NCI-H1930 (cell line): ENCODE measurements at regions not wholly inside any gene's neighbourhood (a gene's known extent, or its start where the extent isn't known, plus 50 kb on each side); places are given as distances from the start of the nearest gene placed in this dataset.
A peak's percentile ranks its signal among the peaks of the same experiment; 100 is the strongest.

Experiments
- DNase-seq, 2 experiments: peaks; one replicate each; lab custom pipeline; 2025; lab: John Stamatoyannopoulos, UW

- no peak for DNase-seq
Observed at GRCh38 chr5:101932599-101932998, 363.5 kb downstream of the SLCO4C1 start.

GRCh38 chr5:101929628-101930027, 366.5 kb downstream of the SLCO4C1 start:
- no peak for DNase-seq

- no peak for DNase-seq
Observed at GRCh38 chr5:101917166-101917565, 378.9 kb downstream of the SLCO4C1 start.

GRCh38 chr5:101915554-101915953, 380.5 kb downstream of the SLCO4C1 start:
- no peak for DNase-seq

GRCh38 chr5:101904736-101905135, 391.3 kb downstream of the SLCO4C1 start:
- DNase-seq: no peak

- peak in 1 of 2 experiments; percentile 2 for DNase-seq
Observed at GRCh38 chr5:101897914-101898313, 398.2 kb downstream of the SLCO4C1 start.

- no peak for DNase-seq
Observed at GRCh38 chr5:101894985-101895384, 401.1 kb downstream of the SLCO4C1 start.

GRCh38 chr5:101878190-101878589, 417.9 kb downstream of the SLCO4C1 start:
- DNase-seq: no peak

GRCh38 chr5:101877451-101877850, 418.6 kb downstream of the SLCO4C1 start:
- no peak for DNase-seq

- no peak for DNase-seq
Observed at GRCh38 chr5:101866473-101866872, 429.6 kb downstream of the SLCO4C1 start.

GRCh38 chr5:101860563-101860962, 435.5 kb downstream of the SLCO4C1 start:
- no peak for DNase-seq

GRCh38 chr5:101860145-101860544, 435.9 kb downstream of the SLCO4C1 start:
- no peak for DNase-seq

GRCh38 chr5:101846496-101846895, 449.6 kb downstream of the SLCO4C1 start:
- no peak for DNase-seq

GRCh38 chr5:101843055-101843454, 453.0 kb downstream of the SLCO4C1 start:
- DNase-seq: no peak

GRCh38 chr5:101838435-101838834, 457.6 kb downstream of the SLCO4C1 start:
- no peak for DNase-seq

- no peak for DNase-seq
Observed at GRCh38 chr5:101829255-101829654, 466.8 kb downstream of the SLCO4C1 start.

- no peak for DNase-seq
Observed at GRCh38 chr5:101811466-101811865, 484.6 kb downstream of the SLCO4C1 start.

- no peak for DNase-seq
Observed at GRCh38 chr5:101806410-101806809, 489.7 kb downstream of the SLCO4C1 start.

- DNase-seq: no peak
Observed at GRCh38 chr5:101796427-101796826, 499.7 kb downstream of the SLCO4C1 start.

- no peak for DNase-seq
Observed at GRCh38 chr5:101788797-101789196, 507.3 kb downstream of the SLCO4C1 start.

- DNase-seq: no peak
Observed at GRCh38 chr5:101785090-101785489, 511.0 kb downstream of the SLCO4C1 start.

- no peak for DNase-seq
Observed at GRCh38 chr5:101783241-101784013, 512.7 kb downstream of the SLCO4C1 start.

GRCh38 chr5:101782352-101783103, 513.6 kb downstream of the SLCO4C1 start:
- DNase-seq: no peak
